Lower leg skin (tissue), 4 donors: ENCODE measurements at regions not wholly inside any gene's neighbourhood (a gene's known extent, or its start where the extent isn't known, plus 50 kb on each side); places are given as distances from the start of the nearest gene placed in this dataset.

ENCODE experiments used
- DNase-seq, 2 donors: peaks; one replicate each; pipeline ENCODE4 v3.0.0-alpha.2; 2019; ENCODE audit warnings: low spot score in 2 of 2
- H3K4me3 ChIP-seq: fragments of 200-600 bp; sonication (generic); 2 replicates; pipeline ENCODE4 v1.5.1; 2017; ENCODE audit warnings: mild to moderate bottlenecking, low read depth; ENCODE audit not compliant: poor library complexity, severe bottlenecking
- CTCF ChIP-seq, 3 donors: fragments of 450-650 bp; IDR thresholded peaks; one replicate each; pipeline ENCODE4 v1.5.1; 2016; ENCODE audit warnings: antibody characterized with exemption in 3 of 3, mild to moderate bottlenecking in 3 of 3, moderate library complexity in 2 of 3
- POLR2A ChIP-seq, 2 donors: fragments of 450-650 bp; IDR thresholded peaks; one replicate each; pipeline ENCODE4 v1.6.1; 2016 to 2017; ENCODE audit warnings: antibody characterized with exemption in 2 of 2, mild to moderate bottlenecking in 1 of 2, moderate library complexity in 1 of 2
- WGBS, 2 donors: methylation state at CpG; one replicate each; pipeline ENCODE4 v1.1.5; 2018; 5-methylcytosine and 5-hydroxymethylcytosine counted together
- intact Hi-C: fragments of 100-400 bp; cut with DNase I; formaldehyde crosslinking; loops from one replicate; pipeline ENCODE4 v1.15.0; 2023; ENCODE audit warnings: low total_unique reads

- no peak overlapping the region for H3K4me3 ChIP-seq
- no peak for TF ChIP-seq CTCF (IDR thresholded peaks at IDR 0.05)
- DNase-seq: no peak
- intact Hi-C loops: no loop called here
- 61 to 75% methylated on average over 4 of the region's 4 CpGs for WGBS, 2 donors
Measured at GRCh38 chr12:17062267-17063036, 456.5 kb upstream of the LMO3 start.

- intact Hi-C loops: no loop called here
- TF ChIP-seq POLR2A (IDR thresholded peaks at IDR 0.05) (no peak), CTCF (IDR thresholded peaks at IDR 0.05) (no peak)
- H3K4me3 ChIP-seq: no peak overlapping the region
- no peak for DNase-seq
- 76 to 84% methylated on average over 5 of the region's 5 CpGs for WGBS, 2 donors
Measured at GRCh38 chr12:17060260-17060659, 454.3 kb upstream of the LMO3 start.

GRCh38 chr12:17056546-17056945, 450.6 kb upstream of the LMO3 start:
- DNase-seq: no peak
- 68 to 72% methylated on average over 2 of the region's 2 CpGs for WGBS, 2 donors
- H3K4me3 ChIP-seq: no peak overlapping the region
- intact Hi-C loops: no loop called here
- TF ChIP-seq POLR2A (IDR thresholded peaks at IDR 0.05): no peak
- no peak for TF ChIP-seq CTCF (IDR thresholded peaks at IDR 0.05)

GRCh38 chr12:17038923-17039322, 433.0 kb upstream of the LMO3 start:
- no peak for TF ChIP-seq POLR2A (IDR thresholded peaks at IDR 0.05)
- TF ChIP-seq CTCF (IDR thresholded peaks at IDR 0.05): no peak

GRCh38 chr12:17035372-17035771, 429.4 kb upstream of the LMO3 start:
- WGBS, 2 donors: 78% methylated on average over 5 of the region's 5 CpGs
- TF ChIP-seq POLR2A (IDR thresholded peaks at IDR 0.05) (no peak), CTCF (IDR thresholded peaks at IDR 0.05) (no peak)
- intact Hi-C loops: no loop called here

More at GRCh38 chr12:17038923-17039322, 433.0 kb upstream of the LMO3 start:
- DNase-seq: no peak
- intact Hi-C loops: no loop called here
- no peak overlapping the region for H3K4me3 ChIP-seq

GRCh38 chr12:17030338-17030737, 424.4 kb upstream of the LMO3 start:
- intact Hi-C loops: no loop called here
- TF ChIP-seq CTCF (IDR thresholded peaks at IDR 0.05): no peak
- no peak for TF ChIP-seq POLR2A (IDR thresholded peaks at IDR 0.05)
- no peak overlapping the region for H3K4me3 ChIP-seq
- WGBS, 2 donors: 34 to 49% methylated on average over 1 of the region's 1 CpG
- no peak for DNase-seq

More at GRCh38 chr12:17035372-17035771, 429.4 kb upstream of the LMO3 start:
- no peak for DNase-seq
- H3K4me3 ChIP-seq: no peak overlapping the region
